ENCODE measurements at regions not wholly inside any gene's neighbourhood (a gene's known extent, or its start where the extent isn't known, plus 50 kb on each side); places are given as distances from the start of the nearest gene placed in this dataset.

- Histone ChIP-seq H3K4me1 (ENCODE audit: insufficient read depth, low read length) (peaks cover 8% of the 10 kb centered on the region; the same call in 1 of the 2 replicates), H3K36me3 (ENCODE audit: insufficient read depth, low read length) (no peaks in the 10 kb centered on the region), H3K9ac (ENCODE audit: low read depth, low read length) (no peak overlapping the region), H3K9me3 (ENCODE audit: control insufficient read depth, insufficient read depth, low read length) (no peaks in the 10 kb centered on the region)
Observed at GRCh38 chr9:31637861-31638260, 746.6 kb upstream of the ACO1 start.

- Histone ChIP-seq H3K4me1 (ENCODE audit: insufficient read depth, low read length) (peaks cover 8% of the 10 kb centered on the region; the same call in 1 of the 2 replicates), H3K36me3 (ENCODE audit: insufficient read depth, low read length) (no peaks in the 10 kb centered on the region), H3K9ac (ENCODE audit: low read depth, low read length) (no peak overlapping the region), H3K9me3 (ENCODE audit: control insufficient read depth, insufficient read depth, low read length) (no peaks in the 10 kb centered on the region)
Observed at GRCh38 chr9:31639451-31639850, 745.0 kb upstream of the ACO1 start.

GRCh38 chr9:31669311-31669710 lies 715.1 kb upstream of the ACO1 start:
- H3K4me1 ChIP-seq (ENCODE audit: insufficient read depth, low read length): no peaks in the 10 kb centered on the region

GRCh38 chr9:31671011-31671410 lies 713.4 kb upstream of the ACO1 start:
- H3K4me1 ChIP-seq (ENCODE audit: insufficient read depth, low read length): no peaks in the 10 kb centered on the region
- H3K9ac ChIP-seq (ENCODE audit: low read depth, low read length): no peak overlapping the region
- H3K9me3 ChIP-seq (ENCODE audit: control insufficient read depth, insufficient read depth, low read length): no peaks in the 10 kb centered on the region
- H3K36me3 ChIP-seq (ENCODE audit: insufficient read depth, low read length): no peaks in the 10 kb centered on the region

More at GRCh38 chr9:31669311-31669710, 715.1 kb upstream of the ACO1 start:
- Histone ChIP-seq H3K9me3 (ENCODE audit: control insufficient read depth, insufficient read depth, low read length) (no peaks in the 10 kb centered on the region), H3K36me3 (ENCODE audit: insufficient read depth, low read length) (no peaks in the 10 kb centered on the region), H3K9ac (ENCODE audit: low read depth, low read length) (no peak overlapping the region)

GRCh38 chr9:31674264-31674663 lies 710.2 kb upstream of the ACO1 start:
- Histone ChIP-seq H3K9ac (ENCODE audit: low read depth, low read length) (no peak overlapping the region), H3K4me1 (ENCODE audit: insufficient read depth, low read length) (no peaks in the 10 kb centered on the region), H3K9me3 (ENCODE audit: control insufficient read depth, insufficient read depth, low read length) (no peaks in the 10 kb centered on the region), H3K36me3 (ENCODE audit: insufficient read depth, low read length) (no peaks in the 10 kb centered on the region)

GRCh38 chr9:31677415-31677814 lies 707.0 kb upstream of the ACO1 start:
- Histone ChIP-seq H3K4me1 (ENCODE audit: insufficient read depth, low read length) (no peaks in the 10 kb centered on the region), H3K9me3 (ENCODE audit: control insufficient read depth, insufficient read depth, low read length) (no peaks in the 10 kb centered on the region), H3K9ac (ENCODE audit: low read depth, low read length) (no peak overlapping the region), H3K36me3 (ENCODE audit: insufficient read depth, low read length) (no peaks in the 10 kb centered on the region)

- no peaks in the 10 kb centered on the region for H3K9me3 ChIP-seq (ENCODE audit: control insufficient read depth, insufficient read depth, low read length)
- no peak overlapping the region for H3K9ac ChIP-seq (ENCODE audit: low read depth, low read length)
- H3K4me1 ChIP-seq (ENCODE audit: insufficient read depth, low read length): no peaks in the 10 kb centered on the region
- no peaks in the 10 kb centered on the region for H3K36me3 ChIP-seq (ENCODE audit: insufficient read depth, low read length)
Observed at GRCh38 chr9:31677877-31678276, 706.6 kb upstream of the ACO1 start.

GRCh38 chr9:31683116-31683515 lies 701.3 kb upstream of the ACO1 start:
- Histone ChIP-seq H3K9me3 (ENCODE audit: control insufficient read depth, insufficient read depth, low read length) (no peaks in the 10 kb centered on the region), H3K4me1 (ENCODE audit: insufficient read depth, low read length) (no peaks in the 10 kb centered on the region), H3K9ac (ENCODE audit: low read depth, low read length) (no peak overlapping the region), H3K36me3 (ENCODE audit: insufficient read depth, low read length) (no peaks in the 10 kb centered on the region)

- H3K9me3 ChIP-seq (ENCODE audit: control insufficient read depth, insufficient read depth, low read length): no peaks in the 10 kb centered on the region
- H3K9ac ChIP-seq (ENCODE audit: low read depth, low read length): no peak overlapping the region
- no peaks in the 10 kb centered on the region for H3K36me3 ChIP-seq (ENCODE audit: insufficient read depth, low read length)
- H3K4me1 ChIP-seq (ENCODE audit: insufficient read depth, low read length): no peaks in the 10 kb centered on the region
Observed at GRCh38 chr9:31697956-31698355, 686.5 kb upstream of the ACO1 start.

GRCh38 chr9:31699836-31700235 lies 684.6 kb upstream of the ACO1 start:
- Histone ChIP-seq H3K9ac (ENCODE audit: low read depth, low read length) (no peak overlapping the region), H3K4me1 (ENCODE audit: insufficient read depth, low read length) (no peaks in the 10 kb centered on the region), H3K9me3 (ENCODE audit: control insufficient read depth, insufficient read depth, low read length) (no peaks in the 10 kb centered on the region), H3K36me3 (ENCODE audit: insufficient read depth, low read length) (no peaks in the 10 kb centered on the region)

GRCh38 chr9:31700252-31701045 lies 684.0 kb upstream of the ACO1 start:
- Histone ChIP-seq H3K4me1 (ENCODE audit: insufficient read depth, low read length) (no peaks in the 10 kb centered on the region), H3K9me3 (ENCODE audit: control insufficient read depth, insufficient read depth, low read length) (no peaks in the 10 kb centered on the region), H3K9ac (ENCODE audit: low read depth, low read length) (no peak overlapping the region), H3K36me3 (ENCODE audit: insufficient read depth, low read length) (no peaks in the 10 kb centered on the region)

GRCh38 chr9:31702957-31703356 lies 681.5 kb upstream of the ACO1 start:
- Histone ChIP-seq H3K36me3 (ENCODE audit: insufficient read depth, low read length) (no peaks in the 10 kb centered on the region), H3K4me1 (ENCODE audit: insufficient read depth, low read length) (no peaks in the 10 kb centered on the region)

GRCh38 chr9:31715250-31715649 lies 669.2 kb upstream of the ACO1 start:
- H3K4me1 ChIP-seq (ENCODE audit: insufficient read depth, low read length): no peaks in the 10 kb centered on the region
- no peaks in the 10 kb centered on the region; the same call in 1 of the 2 replicates for H3K9me3 ChIP-seq (ENCODE audit: control insufficient read depth, insufficient read depth, low read length)
- H3K36me3 ChIP-seq (ENCODE audit: insufficient read depth, low read length): no peaks in the 10 kb centered on the region
- H3K9ac ChIP-seq (ENCODE audit: low read depth, low read length): no peak overlapping the region

More at GRCh38 chr9:31702957-31703356, 681.5 kb upstream of the ACO1 start:
- Histone ChIP-seq H3K9me3 (ENCODE audit: control insufficient read depth, insufficient read depth, low read length) (no peaks in the 10 kb centered on the region), H3K9ac (ENCODE audit: low read depth, low read length) (no peak overlapping the region)

- no peaks in the 10 kb centered on the region for H3K4me1 ChIP-seq (ENCODE audit: insufficient read depth, low read length)
- no peaks in the 10 kb centered on the region; the same call in 1 of the 2 replicates for H3K9me3 ChIP-seq (ENCODE audit: control insufficient read depth, insufficient read depth, low read length)
- no peaks in the 10 kb centered on the region for H3K36me3 ChIP-seq (ENCODE audit: insufficient read depth, low read length)
- no peak overlapping the region for H3K9ac ChIP-seq (ENCODE audit: low read depth, low read length)
Observed at GRCh38 chr9:31719262-31719661, 665.2 kb upstream of the ACO1 start.

GRCh38 chr9:31730398-31730797 lies 654.0 kb upstream of the ACO1 start:
- no peaks in the 10 kb centered on the region for H3K36me3 ChIP-seq (ENCODE audit: insufficient read depth, low read length)
- no peak overlapping the region for H3K9ac ChIP-seq (ENCODE audit: low read depth, low read length)
- peaks cover 3% of the 10 kb centered on the region; the same call in 1 of the 2 replicates for H3K4me1 ChIP-seq (ENCODE audit: insufficient read depth, low read length)
- H3K9me3 ChIP-seq (ENCODE audit: control insufficient read depth, insufficient read depth, low read length): no peaks in the 10 kb centered on the region
